HG03457 (cell line): ENCODE measurements at regions not wholly inside any gene's neighbourhood (a gene's known extent, or its start where the extent isn't known, plus 50 kb on each side); places are given as distances from the start of the nearest gene placed in this dataset.

Source experiments
- ATAC-seq: cut with Tn5 transposase; IDR thresholded peaks from one replicate; pipeline ENCODE4 v1.9.1; 2021; ENCODE audit warnings: moderate number of reproducible peaks; ENCODE audit not compliant: unreplicated experiment

- no peak for ATAC-seq
These were observed 155.6 kb downstream of the BTC start for GRCh38 chr4:74638689-74639088.

GRCh38 chr4:74640111-74640903 lies 154.0 kb downstream of the BTC start:
- ATAC-seq, result no peak

- no peak for ATAC-seq
These were observed 152.3 kb downstream of the BTC start for GRCh38 chr4:74642006-74642405.

- ATAC-seq, result no peak
These were observed 145.1 kb downstream of the BTC start for GRCh38 chr4:74649193-74649592.

GRCh38 chr4:74651198-74651597 lies 143.1 kb downstream of the BTC start:
- no peak for ATAC-seq

GRCh38 chr4:74653331-74654229 lies 140.7 kb downstream of the BTC start:
- no peak for ATAC-seq

GRCh38 chr4:74654230-74654681 lies 140.1 kb downstream of the BTC start:
- no peak for ATAC-seq

GRCh38 chr4:74656596-74656995 lies 137.7 kb downstream of the BTC start:
- no peak for ATAC-seq

- no peak for ATAC-seq
These were observed 136.2 kb downstream of the BTC start for GRCh38 chr4:74658116-74658515.

- ATAC-seq, result no peak
These were observed 134.5 kb downstream of the BTC start for GRCh38 chr4:74659576-74660411.

- ATAC-seq, result no peak
These were observed 133.5 kb downstream of the BTC start for GRCh38 chr4:74660866-74661265.

- no peak for ATAC-seq
These were observed 132.7 kb downstream of the BTC start for GRCh38 chr4:74661427-74662201.

- ATAC-seq, result no peak
These were observed 130.7 kb downstream of the BTC start for GRCh38 chr4:74663631-74664030.

GRCh38 chr4:74665346-74665745 lies 129.0 kb downstream of the BTC start:
- ATAC-seq, result no peak

GRCh38 chr4:74665876-74666275 lies 128.4 kb downstream of the BTC start:
- ATAC-seq, result no peak

- ATAC-seq, result no peak
These were observed 126.9 kb downstream of the BTC start for GRCh38 chr4:74667438-74667837.

GRCh38 chr4:74667944-74668343 lies 126.4 kb downstream of the BTC start:
- no peak for ATAC-seq

GRCh38 chr4:74669702-74670101 lies 124.6 kb downstream of the BTC start:
- no peak for ATAC-seq

- ATAC-seq, result no peak
These were observed 123.7 kb downstream of the BTC start for GRCh38 chr4:74670583-74670982.

GRCh38 chr4:74671080-74671698 lies 123.1 kb downstream of the BTC start:
- ATAC-seq, result no peak
